DMS79 treated with DMSO at 0.1 percent for 48 hours (cell line): ENCODE measurements at regions not wholly inside any gene's neighbourhood (a gene's known extent, or its start where the extent isn't known, plus 50 kb on each side); places are given as distances from the start of the nearest gene placed in this dataset.
"Not testable (repeated sequence)": the region's sequence is repeated elsewhere in the genome, so short reads cannot be mapped to it uniquely, and the experiment has no call there.

Source experiments
- DNase-seq: peaks from one replicate; lab custom pipeline; 2025; lab: John Stamatoyannopoulos, UW

GRCh38 chr1:8228253-8228652 is 89.7 kb upstream of the SLC45A1 start:
- DNase-seq = no peak

- DNase-seq = not testable (repeated sequence)
Measured at GRCh38 chr1:8227674-8228073, 90.2 kb upstream of the SLC45A1 start.

GRCh38 chr1:8226747-8227146 is 91.2 kb upstream of the SLC45A1 start:
- DNase-seq = no peak

GRCh38 chr1:8226024-8226423 is 91.9 kb upstream of the SLC45A1 start:
- DNase-seq = not testable (repeated sequence)

GRCh38 chr1:8223526-8223925 is 94.4 kb upstream of the SLC45A1 start:
- no peak for DNase-seq

GRCh38 chr1:8222789-8223188 is 95.1 kb upstream of the SLC45A1 start:
- DNase-seq = no peak

- no peak for DNase-seq
Measured at GRCh38 chr1:8219530-8219929, 98.4 kb upstream of the SLC45A1 start.

GRCh38 chr1:8218351-8219092 is 99.4 kb upstream of the SLC45A1 start:
- no peak for DNase-seq

GRCh38 chr1:8217809-8218208 is 100.1 kb upstream of the SLC45A1 start:
- DNase-seq = no peak

GRCh38 chr1:8217011-8217711 is 100.8 kb upstream of the SLC45A1 start:
- no peak for DNase-seq

GRCh38 chr1:8216005-8216404 is 101.9 kb upstream of the SLC45A1 start:
- DNase-seq = no peak

- no peak for DNase-seq
Measured at GRCh38 chr1:8214501-8215173, 103.3 kb upstream of the SLC45A1 start.

GRCh38 chr1:8213676-8214075 is 104.2 kb upstream of the SLC45A1 start:
- DNase-seq = no peak

- no peak for DNase-seq
Measured at GRCh38 chr1:8213136-8213535, 104.8 kb upstream of the SLC45A1 start.

- no peak for DNase-seq
Measured at GRCh38 chr1:8212580-8213031, 105.3 kb upstream of the SLC45A1 start.

GRCh38 chr1:8211883-8212579 is 105.9 kb upstream of the SLC45A1 start:
- DNase-seq = no peak

GRCh38 chr1:8211251-8211882 is 106.5 kb upstream of the SLC45A1 start:
- no peak for DNase-seq

- no peak for DNase-seq
Measured at GRCh38 chr1:8207202-8207601, 110.7 kb upstream of the SLC45A1 start.

GRCh38 chr1:8206391-8206790 is 111.5 kb upstream of the SLC45A1 start:
- DNase-seq = no peak

GRCh38 chr1:8205771-8206170 is 112.1 kb upstream of the SLC45A1 start:
- no peak for DNase-seq

GRCh38 chr1:8204826-8205225 is 113.1 kb upstream of the SLC45A1 start:
- DNase-seq = no peak

GRCh38 chr1:8203551-8203950 is 114.4 kb upstream of the SLC45A1 start:
- no peak for DNase-seq
